HG03571 (cell line): ENCODE measurements at regions not wholly inside any gene's neighbourhood (a gene's known extent, or its start where the extent isn't known, plus 50 kb on each side); places are given as distances from the start of the nearest gene placed in this dataset.
"Not testable (repeated sequence)": the region's sequence is repeated elsewhere in the genome, so short reads cannot be mapped to it uniquely, and the experiment has no call there.

Source experiments
- ATAC-seq: cut with Tn5 transposase; IDR thresholded peaks from one replicate; pipeline ENCODE4 v1.9.1; 2021; ENCODE audit not compliant: unreplicated experiment

DNA sequence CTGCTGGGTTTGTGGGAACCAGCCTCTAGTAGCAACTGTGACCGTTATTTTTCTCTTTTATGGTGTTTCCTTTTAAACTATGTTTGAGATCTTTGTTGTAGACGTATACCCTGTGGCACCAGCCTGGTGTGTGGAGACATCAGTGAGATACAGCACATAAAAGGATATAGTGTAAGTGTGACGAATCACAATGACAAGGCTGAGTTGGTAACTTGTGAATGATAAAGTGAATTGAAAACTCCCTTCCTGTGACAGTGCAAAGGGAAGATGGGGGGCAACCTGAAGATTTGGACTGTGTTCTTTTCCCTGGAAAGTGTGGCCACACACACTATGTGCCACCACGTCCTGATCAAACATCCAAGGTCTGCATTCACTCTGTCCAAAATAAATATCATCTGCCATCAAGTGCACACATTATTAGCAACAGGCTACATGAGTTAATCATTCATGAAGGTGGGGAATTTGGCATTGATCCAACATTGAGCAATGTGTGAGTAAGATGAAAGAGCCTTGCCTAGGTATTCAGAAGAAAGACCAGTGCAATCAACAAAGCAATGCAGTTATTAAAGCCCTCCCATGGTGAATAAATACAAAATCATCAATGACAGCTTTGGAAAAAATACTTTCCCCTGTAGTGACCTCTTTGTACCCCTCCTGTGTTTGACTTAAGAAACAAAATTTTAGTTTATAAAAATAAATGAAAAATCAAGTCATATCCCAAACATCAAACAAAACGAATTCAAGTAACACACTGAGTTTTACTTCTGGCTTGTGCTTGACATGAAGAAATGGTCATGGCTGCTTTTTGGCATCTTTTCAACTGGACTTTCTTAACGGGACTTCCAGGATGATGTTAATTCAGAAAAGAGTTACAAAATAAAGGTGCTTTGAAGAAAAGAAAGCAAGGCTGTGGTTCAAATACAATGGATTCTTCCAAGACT, 1280.5 kb upstream of the ZEB2 start:
- no peak for ATAC-seq

DNA sequence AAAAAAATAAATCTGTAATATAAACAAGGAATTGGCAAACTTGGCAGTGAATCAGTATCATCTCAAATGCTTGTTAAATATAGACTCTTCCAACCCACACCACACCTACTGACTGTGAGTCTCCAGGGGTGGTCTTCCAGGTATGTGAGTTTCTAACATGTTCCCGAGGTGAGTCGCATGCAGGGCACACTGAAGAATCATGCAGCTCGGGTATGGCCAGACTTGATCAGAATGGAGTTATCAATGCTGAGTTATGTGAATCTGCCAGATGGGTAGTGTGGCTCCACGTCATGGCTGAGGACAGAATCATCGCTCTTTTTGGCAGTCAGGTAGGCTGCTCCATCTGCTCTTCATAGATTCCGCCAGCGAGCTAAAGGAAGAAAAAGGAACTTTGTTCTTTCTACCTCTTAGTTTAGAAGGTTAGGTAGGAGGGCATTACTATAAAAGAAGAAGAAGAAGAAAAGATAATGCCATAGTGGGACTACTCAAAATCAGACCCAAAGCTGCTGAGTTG, 1279.7 kb upstream of the ZEB2 start:
- ATAC-seq: no peak

DNA sequence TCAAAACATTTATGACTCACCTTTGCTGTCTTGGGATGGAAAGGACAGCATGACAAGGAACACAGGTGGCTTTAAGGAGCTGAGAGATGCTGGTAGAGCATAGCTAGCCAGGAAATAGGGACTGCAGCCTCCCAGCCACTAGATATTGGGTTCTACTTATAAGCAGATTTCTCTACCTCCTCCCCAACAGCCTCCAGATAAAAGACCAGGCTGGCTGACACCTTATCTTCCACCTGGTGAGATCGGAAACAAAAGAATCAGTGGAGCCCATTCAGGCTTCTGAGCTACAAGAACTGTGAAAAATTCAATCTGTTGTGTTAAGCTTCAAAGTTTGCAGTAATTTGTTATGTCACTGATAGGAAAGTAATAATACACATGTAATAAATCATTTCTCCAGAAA, 1278.5 kb upstream of the ZEB2 start:
- no peak for ATAC-seq

DNA sequence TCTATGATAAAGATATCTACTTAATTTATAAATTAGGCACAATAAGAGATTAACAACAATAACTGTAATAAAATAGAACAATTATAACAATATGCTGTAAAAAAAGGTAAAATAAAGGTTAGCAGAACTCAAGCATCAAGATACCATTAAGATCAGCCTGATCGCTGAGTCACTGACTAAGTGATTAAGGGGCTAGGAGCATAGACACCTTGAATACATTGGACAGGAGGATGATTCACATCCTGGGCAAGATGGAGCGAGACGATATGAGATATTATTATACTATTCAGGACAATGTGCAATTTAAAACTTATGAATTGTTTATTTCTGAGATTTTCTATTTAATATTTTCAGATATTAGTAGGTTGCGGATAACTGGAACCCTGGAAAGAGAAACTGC, 1277.8 kb upstream of the ZEB2 start:
- no peak for ATAC-seq

DNA sequence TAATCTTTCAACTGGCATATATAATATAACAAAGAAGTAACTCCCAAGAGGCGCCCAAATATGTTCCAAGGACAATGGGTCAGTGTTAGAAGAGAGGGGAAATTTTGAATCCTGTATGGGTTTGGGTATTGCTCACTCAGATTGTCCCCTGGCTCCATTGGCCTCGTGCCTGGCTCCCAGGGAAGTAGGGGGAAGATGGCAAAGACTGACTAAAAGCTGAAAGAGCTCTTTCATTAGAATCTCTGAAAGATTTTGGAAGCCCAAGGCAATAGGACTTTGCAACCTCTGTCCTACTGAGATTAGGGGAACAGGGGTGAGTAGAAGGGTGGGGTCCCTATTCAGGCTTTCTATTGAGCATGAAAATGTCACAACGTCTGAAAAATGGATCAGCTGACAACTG, 1272.8 kb upstream of the ZEB2 start:
- ATAC-seq: no peak

DNA sequence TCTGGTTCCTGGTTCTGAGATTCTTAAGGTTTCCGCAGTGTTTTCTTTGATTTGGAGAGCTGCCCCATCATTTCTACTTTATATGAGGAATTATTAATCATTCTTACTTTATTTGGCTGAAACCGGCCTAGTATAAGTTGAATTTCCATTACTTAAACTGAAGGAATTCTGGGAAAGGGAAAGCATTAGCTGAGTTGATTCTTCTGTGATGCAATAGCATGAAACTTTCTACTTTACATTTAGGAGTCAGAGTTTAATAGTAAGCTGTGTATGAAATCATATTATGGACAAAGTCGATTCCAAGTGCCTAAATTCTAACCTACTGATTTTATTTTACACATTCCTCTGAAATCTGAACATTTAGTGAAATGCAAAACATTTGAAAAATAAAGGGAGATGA, 1269.7 kb upstream of the ZEB2 start:
- ATAC-seq: no peak

DNA sequence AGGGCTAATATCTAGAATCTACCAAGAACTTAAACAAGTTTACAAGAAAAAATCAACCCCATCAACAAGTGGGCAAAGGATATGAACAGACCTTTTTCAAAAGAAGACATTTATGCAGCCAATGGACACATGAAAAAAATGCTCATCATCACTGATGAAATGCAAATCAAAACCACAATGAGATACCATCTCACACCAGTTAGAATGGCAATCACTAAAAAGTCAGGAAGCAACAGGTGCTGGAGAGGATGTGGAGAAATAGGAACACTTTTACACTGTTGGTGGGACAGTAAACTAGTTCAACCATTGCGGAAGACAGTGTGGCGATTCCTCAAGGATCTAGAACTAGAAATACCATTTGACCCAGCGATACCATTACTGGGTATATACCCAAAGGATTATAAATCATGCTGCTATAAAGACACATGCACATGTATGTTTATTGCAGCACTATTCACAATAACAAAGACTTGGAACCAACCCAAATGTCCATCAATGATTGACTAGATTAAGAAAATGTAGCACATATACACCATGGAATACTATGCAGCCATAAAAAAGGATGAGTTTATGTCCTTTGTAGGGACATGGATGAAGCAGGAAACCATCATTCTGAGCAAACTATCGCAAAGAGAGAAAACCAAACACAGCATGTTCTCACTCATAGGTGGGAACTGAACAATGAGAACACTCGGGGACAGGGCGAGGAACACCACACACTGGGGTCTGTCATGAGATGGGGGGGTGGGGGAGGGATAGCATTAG, 1267.9 kb upstream of the ZEB2 start:
- not testable (repeated sequence) for ATAC-seq

DNA sequence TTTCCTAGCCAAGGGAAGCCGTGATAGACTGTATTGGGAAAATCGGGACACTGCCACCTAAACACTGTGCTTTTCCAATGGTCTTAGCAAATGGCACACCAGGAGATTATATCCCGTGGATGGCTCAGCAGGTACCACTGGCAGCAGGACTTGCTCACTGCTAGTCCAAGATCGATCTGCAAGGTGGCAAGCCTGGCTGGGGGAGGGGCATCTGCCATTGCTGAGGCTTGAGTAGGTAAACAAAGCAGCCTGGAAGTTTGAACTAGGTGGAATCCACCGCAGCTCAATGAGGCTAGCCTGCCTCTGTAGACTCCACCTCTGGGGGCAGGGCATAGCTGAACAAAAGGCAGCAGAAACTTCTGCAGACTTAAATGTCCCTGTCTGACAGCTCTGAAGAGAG, 1262.7 kb upstream of the ZEB2 start:
- not testable (repeated sequence) for ATAC-seq

DNA sequence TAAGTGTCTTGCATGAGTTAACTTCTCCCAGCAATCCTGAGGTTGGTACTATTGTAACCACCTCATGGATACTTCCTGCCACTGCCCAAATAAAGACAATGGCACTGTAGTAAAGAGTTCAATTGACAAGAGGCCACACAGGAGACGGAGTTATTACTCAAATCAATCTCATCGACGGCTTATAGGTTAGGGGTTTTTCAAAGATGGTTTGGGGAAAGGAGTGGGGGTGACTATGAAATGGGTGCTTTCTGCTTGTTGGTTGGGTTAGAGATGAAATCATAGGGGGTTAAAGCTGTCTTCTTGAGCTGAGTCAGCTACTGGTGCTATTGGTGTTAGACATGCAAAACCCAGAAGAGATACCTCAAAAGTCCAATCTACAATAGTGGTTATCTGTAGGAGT, 1258.0 kb upstream of the ZEB2 start:
- no peak for ATAC-seq

DNA sequence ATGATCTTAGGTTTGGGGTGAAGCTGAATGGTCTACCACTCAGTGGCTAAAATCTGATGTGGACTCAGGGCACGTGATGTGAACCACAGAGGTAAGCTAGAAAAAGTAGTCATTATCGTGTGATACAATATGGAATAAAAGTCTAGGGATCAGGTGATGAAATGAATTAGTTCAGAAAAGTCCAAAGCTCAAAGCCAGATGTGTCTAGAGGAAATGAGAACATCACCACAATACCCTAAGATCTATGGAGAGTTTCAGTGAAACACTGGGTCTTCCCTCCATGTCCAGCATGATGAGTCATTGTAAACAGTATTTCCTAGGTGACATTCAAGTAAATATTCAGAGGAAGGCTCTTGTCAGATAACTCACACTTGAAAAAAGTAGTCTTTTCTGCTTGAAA, 1257.4 kb upstream of the ZEB2 start:
- no peak for ATAC-seq

DNA sequence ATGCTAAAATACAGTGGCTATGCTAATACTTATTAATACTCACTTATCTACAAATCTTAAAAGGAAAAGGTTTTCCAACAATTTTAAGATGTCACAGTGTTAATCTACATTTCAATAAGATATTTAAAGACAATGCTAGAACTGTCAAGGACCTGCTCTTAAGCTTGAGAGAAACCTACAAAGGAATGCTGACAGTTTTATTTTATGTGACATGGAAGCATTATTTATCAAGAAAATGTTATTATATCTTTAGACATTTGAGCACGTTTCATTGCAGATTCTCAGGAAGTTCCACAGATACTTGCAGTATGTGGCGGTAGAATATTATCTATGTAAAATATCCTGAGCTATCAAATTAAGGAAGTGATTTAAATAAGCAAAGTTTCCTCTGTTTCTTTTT, 1255.7 kb upstream of the ZEB2 start:
- no peak for ATAC-seq

DNA sequence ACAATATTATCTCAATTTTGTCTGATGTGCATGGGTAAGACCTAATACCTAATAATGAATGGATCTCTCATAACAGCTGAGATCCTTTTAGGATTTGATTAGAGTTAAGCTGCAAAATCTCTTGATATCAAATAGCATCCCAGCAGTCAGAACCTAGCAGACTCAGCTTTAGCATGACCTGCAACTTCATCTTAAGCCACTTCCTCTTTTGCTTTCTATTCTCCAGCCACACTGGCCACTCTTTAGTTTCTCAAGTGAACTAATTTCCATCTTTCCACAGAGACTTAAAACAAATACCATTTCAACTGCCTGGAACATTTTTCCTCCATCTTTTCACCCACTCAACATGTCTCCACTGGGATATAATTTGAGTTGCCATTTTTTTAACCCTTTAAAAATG, 1251.6 kb upstream of the ZEB2 start:
- peak; percentile 91 for ATAC-seq

DNA sequence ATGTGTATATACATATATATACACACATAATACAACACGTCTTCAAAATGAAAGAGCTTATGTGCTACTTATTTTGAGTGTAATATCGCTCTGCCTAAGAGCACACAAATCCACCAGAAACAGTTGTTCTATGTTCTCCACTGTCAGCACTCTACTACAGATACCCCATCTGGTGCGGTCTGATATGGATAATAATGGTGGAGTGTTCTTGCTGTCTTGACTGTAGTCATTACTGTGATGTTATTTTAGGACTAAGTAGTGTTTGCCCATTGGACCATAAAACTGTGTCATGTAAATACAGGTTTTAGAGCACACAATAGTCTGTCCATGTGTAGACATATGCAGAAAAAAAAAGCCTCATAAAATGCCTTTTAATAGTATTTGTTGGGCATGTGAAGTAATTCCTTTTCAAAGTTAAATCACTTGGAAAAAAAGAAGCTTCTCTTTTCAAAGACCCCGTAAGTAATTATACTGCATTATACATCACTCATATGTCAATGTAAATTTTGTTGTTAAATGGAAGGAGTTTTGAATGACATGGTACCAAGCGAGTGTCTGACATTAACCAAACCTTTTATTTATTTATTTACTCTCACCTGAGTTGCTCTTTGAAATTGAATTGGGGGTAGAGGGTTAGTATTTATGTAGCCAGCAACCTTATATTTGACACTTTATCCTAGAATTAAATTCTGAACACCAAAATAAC, 1249.2 kb upstream of the ZEB2 start:
- ATAC-seq: no peak

DNA sequence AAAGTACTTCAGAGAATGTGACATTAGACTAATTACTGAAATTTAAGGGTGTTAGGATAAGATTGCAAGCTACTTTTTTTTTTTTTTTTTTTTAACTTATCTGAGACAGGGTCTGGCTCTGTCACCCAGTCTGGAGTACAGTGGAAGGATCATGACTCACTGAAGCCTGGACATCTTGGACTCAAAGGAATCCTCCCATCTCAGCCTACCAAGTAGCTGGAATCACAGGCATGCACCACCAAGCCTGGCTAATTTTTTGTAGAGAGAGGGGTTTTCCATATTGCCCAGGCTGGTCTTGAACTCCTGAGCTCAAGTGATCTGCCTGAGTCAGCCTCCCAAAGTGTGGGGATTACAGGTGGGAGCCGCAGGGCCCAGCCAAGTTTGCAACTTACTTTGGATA, 1246.0 kb upstream of the ZEB2 start:
- no peak for ATAC-seq

DNA sequence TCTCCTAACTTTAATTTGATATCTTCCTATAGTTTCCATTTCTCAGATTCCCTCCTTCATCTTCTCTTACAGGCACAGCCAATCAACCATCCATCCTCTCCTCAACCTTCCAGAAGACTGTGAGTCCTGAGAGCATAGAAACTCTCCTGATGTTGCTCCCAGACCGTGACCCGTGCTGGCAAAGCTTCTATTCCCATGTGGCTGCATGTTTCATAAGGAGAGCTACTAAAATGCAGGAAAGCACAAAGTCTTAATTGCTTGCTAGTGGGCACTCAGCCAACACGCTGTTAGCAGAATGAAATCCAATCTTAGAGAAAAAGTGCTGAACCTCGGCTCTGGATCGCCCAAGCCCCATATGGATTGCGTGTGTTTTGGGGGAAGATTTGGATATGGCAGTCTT, 1244.7 kb upstream of the ZEB2 start:
- ATAC-seq: no peak

DNA sequence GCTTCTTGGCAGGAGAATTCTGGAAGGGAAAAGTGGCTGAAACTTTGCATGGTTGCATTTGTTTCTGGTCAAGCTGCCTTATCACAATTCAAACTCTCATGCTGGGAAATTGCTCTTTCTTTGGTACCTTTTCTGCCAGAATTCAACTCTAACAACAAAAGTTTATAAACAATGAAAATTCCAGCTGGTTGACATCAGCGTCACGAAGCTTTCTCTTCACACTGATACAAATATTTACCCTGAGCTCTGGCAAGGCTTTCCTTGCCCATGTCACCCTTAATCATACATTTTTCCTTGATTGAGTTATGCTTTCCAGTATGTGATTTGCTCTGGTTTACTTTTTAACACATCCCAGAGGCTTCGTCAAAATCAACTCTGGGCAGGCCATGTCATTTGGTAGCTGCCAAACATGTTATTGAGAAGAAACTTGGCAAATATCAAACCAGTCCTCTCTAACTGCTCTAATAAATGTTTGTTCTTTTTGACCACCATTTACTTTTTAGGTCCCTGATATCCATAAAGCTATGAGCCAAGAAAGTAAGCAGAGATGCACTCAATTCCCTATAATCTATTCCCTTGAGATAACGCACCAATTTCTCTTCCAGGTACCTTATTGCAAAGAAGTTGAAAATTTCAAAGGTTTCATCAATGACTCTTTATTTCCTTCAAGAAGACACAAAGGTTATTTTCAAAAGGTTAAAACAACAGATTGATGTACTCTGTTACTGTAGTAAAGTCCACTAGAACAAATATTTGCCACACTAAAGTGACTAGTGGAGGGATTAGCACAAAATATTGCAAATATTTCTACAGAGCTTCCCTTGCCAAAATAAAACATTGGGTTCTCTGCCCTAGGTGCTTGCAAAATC, 1241.1 kb upstream of the ZEB2 start:
- ATAC-seq: no peak

DNA sequence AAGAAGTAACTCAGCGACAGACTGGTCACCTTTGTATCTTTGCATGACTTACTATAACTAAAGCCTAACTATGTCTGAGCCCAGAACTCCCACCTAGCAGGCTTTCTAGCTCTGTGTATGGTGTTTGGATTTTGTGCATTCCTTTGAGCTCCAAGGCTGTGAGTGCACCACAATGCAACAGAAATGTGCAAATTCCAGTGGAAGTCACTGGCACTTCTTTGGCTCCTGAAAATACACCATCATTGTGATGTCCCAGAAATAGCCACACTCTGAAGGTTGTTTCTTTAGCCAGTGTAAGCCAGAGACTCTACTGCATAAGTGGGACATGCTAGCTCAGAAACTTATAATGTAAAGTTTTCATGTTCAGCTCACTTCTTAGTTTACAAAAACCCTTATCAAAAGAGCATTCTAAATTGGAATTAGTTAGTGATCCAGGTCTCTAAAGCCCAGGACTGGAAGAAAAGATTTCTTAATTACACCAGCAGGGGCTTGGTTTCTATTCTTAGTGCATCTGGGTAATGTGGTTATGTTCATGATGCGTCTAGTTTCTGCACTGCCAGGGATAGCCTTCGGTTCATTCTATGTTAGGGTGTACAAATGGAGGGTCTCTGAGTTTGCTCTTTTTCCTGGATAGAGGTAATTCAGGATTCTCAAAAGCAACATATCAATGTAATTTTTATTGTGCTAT, 1239.5 kb upstream of the ZEB2 start:
- no peak for ATAC-seq

DNA sequence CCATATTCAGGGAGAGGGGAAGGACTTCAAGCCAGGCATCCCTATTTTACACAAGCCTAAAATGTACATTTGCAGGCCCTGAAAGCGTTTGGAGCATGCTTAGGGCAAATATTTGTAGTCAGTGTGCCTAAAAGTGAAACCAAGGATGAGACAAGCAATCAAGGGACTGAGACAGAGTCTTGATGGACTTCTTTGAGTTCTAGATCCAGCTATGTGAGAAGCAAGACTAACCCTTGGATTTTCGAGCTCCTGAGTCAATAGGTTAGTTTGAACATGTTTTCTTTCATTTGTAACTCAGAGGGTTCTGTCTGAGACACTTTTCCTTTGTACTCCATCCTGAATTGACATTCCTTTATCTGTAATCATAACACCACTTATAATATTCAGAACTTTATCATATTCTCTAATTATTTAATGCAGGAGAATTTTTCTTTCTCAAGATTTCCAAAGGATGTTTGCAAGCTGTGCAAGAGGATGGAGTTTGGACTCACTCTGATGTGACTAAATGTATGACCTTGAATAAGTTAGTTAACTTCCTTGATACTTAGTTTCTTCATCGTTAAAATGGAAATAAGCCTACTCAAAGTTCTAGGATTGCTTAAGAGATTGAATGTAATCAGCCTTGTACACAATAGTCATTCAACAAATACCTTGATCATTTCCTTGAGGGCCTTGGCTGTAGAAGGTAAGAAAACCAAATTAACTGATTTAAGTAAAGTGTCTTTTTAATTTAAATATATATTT, 1237.8 kb upstream of the ZEB2 start:
- ATAC-seq: no peak
